Left lobe of liver (tissue), 2 donors: ENCODE measurements at regions not wholly inside any gene's neighbourhood (a gene's known extent, or its start where the extent isn't known, plus 50 kb on each side); places are given as distances from the start of the nearest gene placed in this dataset.

Experiments
- ATAC-seq: fragments of 200-7000 bp; cut with Tn5 transposase; one replicate; pipeline ENCODE4 v1.9.1; 2020; ENCODE audit warnings: mild to moderate bottlenecking, moderate library complexity
- DNase-seq: peaks from one replicate; pipeline ENCODE4 v3.0.0-alpha.2; 2020; ENCODE audit warnings: low spot score
- donor health status: DM: no; HTN: no; CAD: no; lungs with moderate emphysema.
- donor health status: DM: no; HTN: yes; CAD: no.

DNA sequence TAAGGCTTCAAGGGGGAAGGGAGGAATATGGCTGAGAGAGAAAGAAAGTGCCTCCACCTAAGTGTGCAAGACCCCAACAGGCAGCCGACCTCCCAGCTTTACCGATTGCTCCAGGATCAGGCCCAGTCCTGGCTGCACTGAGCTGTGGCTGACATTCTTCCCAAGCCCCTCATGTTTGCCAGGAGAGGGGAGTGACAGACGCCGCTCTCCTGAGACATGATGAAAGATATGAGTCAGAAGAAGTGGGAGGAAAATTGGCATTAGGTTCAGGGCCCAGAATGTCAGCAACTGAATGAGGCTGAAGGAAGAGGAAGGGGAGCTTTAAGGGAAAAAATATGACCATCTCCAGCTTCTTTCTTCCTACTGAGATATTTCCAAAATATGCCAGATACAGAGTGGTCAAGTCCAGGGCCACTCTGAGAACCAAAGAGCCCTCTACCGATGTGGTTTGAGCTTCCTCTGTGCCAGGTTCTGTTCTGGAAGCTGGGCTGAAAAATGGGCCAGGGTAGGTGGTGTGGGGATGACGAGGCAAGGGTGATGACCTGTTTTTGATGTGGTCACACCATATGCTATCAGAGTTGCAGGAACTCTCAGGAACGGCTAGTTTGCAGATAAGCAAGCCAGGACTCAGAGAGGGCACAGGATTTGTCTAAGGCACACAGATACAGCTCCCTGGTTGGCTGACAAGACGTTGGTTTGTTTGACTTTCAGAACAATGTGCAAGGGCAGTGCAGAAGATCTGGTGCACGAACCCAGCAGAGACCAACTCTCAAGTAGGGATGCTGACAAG lies 176.7 kb downstream of the SOX9 start:
- ATAC-seq (no peak), DNase-seq (no peak)

GRCh38 chr17:72299100-72299499 lies 178.3 kb downstream of the SOX9 start:
- no peak for ATAC-seq

GRCh38 chr17:72299592-72299991 lies 178.8 kb downstream of the SOX9 start:
- DNase-seq (no peak), ATAC-seq (no peak)

More at GRCh38 chr17:72299100-72299499, 178.3 kb downstream of the SOX9 start:
- DNase-seq, result no peak

- no peak for ATAC-seq
- DNase-seq, result no peak
Observed at GRCh38 chr17:72301887-72302286, 181.1 kb downstream of the SOX9 start.

DNA sequence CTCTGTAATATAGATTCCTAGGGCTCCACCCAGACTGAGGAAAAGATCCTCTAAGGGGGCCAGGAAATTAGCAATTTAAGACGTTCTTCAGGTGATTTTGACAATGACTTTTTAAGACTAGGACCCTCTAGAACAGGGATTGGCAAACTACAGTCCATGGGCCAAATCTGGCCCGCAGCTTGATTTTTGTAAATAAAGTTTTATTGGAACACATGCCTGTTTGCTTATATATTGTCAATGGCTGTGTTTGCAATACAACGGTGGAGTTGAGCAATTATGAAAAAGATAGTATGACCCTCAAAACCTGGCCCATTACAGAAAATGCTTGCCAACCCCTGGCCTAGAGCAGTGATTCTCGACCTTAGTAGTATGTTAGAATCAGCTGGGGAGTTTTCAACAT lies 181.9 kb downstream of the SOX9 start:
- ATAC-seq (no peak), DNase-seq (no peak)

DNA sequence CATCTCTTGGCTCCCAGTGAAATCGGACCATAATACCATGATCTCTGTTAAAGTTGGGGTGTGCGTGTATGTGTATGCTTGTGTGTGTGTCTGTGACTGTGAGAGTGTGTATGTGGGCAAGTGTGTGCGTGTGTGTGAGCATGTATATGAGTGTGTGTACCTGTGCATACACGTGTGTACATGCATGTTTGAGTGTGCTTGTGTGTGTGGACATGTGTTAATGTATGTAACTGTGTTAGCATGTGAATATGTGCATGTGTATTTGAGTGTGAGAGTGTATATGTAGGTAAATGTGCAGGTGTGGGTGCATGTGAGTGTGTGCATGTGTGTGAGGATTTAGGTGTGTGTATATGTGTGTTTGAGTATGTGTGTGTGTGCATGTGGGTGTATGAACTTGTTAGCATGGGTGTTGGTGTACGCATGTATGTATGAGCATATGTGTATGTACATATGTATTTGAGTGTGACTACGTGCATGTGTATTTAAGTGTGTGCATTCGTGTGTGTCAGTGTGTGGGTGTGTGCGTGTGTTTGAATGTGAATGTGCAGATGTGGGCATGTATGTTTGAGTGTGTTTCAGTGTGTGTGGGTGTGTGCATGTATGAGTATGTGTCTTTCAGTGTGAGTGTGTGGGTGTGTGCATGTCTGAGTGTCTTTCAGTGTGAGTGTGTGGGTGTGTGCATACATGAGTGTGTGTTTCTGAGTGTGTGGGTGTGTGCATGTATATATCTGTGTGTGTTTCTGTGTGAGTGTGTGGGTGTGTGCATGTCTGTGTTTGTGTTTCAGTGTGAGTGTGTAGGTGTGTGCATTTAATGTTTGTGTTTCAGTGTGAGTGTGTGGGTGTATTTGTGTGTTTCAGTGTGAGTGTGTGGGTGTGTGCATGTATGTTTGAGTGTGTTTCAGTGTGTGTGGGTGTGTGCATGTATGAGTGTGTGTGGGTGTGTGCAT lies 183.2 kb downstream of the SOX9 start:
- DNase-seq (no peak), ATAC-seq (no peak)

GRCh38 chr17:72304859-72305258 lies 184.0 kb downstream of the SOX9 start:
- DNase-seq, result no peak
- ATAC-seq, result no peak

DNA sequence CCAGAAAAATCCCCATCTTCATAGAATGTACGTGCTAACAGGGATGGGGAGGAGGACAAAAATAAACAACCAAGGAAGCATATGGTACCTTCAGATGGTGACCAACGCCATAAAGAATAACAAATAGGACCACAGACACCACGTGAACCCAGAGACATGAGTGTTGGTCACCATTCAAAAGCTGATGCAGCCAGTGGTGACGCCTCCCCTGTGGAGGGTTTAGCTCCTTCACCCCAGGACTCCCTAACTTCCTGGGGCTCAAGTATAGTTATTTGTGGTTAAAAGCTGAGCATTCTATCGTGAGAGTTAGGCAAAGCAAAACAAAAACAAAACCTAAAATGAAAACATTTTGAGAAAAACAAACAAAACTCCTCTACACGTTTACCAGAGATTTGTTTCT lies 184.7 kb downstream of the SOX9 start:
- no peak for DNase-seq
- no peak for ATAC-seq

GRCh38 chr17:72306037-72306436 lies 185.2 kb downstream of the SOX9 start:
- DNase-seq (no peak), ATAC-seq (no peak)

DNA sequence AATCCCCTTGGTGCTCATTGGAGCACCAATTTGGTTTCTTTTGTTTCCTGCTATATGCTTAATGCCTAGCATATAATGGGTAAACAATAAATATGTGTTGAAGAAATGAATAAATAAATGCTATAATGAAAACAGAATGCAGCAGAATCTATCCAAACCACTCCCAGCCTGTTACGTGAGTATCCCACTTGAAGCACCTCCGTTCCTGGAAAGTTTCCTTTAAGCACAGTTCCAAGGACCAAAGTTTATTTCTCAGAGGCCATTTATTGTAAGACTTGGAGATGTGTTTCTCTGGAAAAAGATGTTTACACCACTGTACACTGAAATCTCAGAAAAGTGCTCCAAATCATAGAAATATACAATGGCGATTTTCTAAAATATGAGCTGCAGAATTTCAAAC lies 187.0 kb downstream of the SOX9 start:
- no peak for DNase-seq
- ATAC-seq, result no peak

- ATAC-seq, result no peak
Observed at GRCh38 chr17:72308744-72309385, 188.0 kb downstream of the SOX9 start.

GRCh38 chr17:72311004-72311403 lies 190.2 kb downstream of the SOX9 start:
- no peak for ATAC-seq
- no peak for DNase-seq

More at GRCh38 chr17:72308744-72309385, 188.0 kb downstream of the SOX9 start:
- DNase-seq, result no peak

GRCh38 chr17:72315122-72315913 lies 194.5 kb downstream of the SOX9 start:
- ATAC-seq, result no peak

DNA sequence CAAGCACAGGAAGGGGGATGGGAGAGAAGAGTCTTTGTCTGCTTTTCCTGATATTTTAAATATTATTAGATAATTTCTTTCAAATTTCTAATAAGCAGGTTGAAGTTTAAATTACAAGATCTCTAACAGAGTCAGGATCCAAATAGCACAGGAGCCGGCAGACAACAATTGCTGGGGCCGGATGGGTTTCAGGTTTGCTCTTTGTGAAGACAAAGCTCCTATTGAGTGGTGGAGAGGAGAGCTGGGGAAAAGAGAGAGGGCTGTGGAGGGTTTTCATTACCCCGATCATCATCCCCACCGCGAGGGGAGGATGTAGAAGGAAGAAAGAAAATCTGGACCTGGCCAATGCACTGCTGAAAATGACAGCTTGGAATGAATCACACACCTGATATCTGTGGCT lies 197.3 kb downstream of the SOX9 start:
- DNase-seq, result no peak
- ATAC-seq, result no peak

More at GRCh38 chr17:72315122-72315913, 194.5 kb downstream of the SOX9 start:
- DNase-seq, result no peak

DNA sequence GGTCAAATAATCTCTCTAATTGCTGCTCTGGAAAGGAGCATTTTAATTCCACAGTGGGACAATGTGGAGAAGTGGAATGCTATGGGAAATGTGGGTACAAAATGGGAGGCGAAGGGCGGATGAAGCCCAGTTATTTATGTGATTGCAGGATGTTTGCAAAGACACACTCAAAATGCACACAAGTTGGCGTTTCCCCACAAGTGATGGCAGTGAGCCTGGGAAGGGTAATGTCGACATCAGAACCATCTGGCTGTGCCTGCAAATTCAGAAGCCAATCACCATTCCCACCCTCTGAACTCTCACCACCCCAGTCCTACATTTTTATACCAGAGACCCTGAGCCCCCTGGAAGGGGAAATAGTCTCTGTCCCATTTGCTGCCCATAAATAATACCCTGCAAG lies 201.1 kb downstream of the SOX9 start:
- DNase-seq (no peak), ATAC-seq (no peak)

DNA sequence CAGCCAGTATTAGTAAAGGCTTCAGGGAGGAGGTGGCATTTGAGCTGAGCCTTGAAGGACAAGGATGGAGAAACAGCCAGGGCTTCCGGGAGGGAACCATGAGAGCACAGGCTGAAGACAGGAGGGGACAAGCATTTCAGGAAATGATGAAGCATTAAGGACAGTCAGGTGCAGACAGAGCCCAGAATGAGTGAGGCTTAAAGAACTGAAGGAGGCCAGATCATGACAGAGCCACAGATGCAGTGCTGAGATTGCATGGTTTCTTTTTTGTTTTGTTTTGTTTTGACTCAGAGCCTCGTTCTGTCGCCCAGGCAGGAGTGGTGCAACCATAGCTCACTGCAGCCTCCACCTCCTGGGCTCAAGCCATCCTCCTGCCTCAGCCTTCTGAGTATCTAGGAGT lies 211.5 kb downstream of the SOX9 start:
- DNase-seq, result no peak
- no peak for ATAC-seq

- ATAC-seq (no peak), DNase-seq (no peak)
Observed at GRCh38 chr17:72333570-72333969, 212.8 kb downstream of the SOX9 start.

DNA sequence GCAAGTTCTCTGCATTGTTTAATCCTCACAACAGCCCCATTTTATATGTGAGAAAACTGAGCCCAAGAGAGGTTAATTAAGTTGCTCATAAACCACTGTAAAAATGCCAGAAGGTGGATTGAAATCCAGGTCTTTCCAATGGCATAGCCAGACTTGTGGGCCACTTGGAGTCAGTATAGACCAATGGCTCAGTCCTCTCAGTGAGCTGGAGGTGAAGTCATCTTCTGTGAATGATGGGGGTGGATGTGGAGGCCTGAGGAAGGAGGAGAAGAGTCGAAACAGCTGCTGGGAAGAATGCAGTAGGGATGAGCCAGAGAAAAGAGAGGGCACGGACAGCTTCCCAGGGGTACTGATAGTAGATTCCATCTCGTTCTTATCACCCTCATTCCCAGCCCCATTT lies 213.4 kb downstream of the SOX9 start:
- ATAC-seq, result no peak

GRCh38 chr17:72336026-72336803 lies 215.4 kb downstream of the SOX9 start:
- ATAC-seq (no peak), DNase-seq (no peak)

More for the DNA sequence above, 213.4 kb downstream of the SOX9 start:
- no peak for DNase-seq

- DNase-seq (no peak), ATAC-seq (no peak)
Observed at GRCh38 chr17:72336804-72337070, 215.9 kb downstream of the SOX9 start.
